ENCODE measurements at regions not wholly inside any gene's neighbourhood (a gene's known extent, or its start where the extent isn't known, plus 50 kb on each side); places are given as distances from the start of the nearest gene placed in this dataset.

GRCh38 chr13:21970918-21971317 is 300.0 kb downstream of the FGF9 start:
- no peak for FAIRE-seq

DNA sequence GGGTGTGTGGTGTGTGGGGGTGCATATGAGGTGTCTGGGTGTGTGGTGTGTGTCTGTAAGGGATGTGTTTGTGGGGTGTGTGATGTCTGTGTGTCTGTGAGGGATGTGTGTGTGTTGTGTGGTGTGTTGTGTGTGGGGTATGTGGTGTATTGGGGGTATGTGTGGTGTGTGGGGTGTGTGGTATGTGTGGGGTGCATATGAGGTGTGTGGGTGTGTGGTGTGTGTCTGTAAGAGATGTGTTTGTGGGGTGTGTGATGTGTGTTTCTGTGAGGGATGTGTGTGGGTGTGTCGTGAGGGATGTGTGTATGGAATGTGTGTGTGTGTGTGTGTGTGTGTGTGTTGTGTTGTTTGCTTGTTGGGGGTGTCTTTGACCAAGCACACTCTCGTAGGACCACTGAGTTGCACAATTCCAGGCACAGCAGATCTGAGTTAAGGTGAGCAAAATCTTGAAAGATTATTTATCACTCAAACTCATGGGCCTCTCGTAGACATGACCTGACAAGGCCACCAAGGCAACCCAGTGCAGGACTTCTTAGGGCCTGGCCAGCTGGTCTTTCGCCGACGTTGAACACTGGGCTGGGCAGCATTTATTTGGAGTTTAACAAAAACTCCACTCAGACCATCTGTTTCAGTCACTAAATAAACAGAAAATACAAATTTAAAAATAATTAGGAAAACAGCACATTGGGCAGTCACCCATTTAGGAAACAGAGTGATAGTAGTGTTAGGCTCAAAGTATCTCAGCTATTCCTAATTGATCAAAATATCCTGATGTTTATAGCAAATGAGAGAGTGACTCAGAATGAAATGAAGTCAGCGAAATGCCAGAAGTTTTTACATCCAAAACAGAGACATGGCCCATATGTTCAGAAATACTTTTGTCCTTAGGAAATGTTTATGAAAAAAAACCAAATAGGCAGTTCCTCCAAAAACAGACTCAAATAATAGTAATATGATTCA is 301.1 kb downstream of the FGF9 start:
- no peak for FAIRE-seq

- no peak for FAIRE-seq
These were observed 302.7 kb downstream of the FGF9 start for GRCh38 chr13:21973437-21974125.

- no peak for FAIRE-seq
These were observed 303.9 kb downstream of the FGF9 start for GRCh38 chr13:21974741-21975140.

DNA sequence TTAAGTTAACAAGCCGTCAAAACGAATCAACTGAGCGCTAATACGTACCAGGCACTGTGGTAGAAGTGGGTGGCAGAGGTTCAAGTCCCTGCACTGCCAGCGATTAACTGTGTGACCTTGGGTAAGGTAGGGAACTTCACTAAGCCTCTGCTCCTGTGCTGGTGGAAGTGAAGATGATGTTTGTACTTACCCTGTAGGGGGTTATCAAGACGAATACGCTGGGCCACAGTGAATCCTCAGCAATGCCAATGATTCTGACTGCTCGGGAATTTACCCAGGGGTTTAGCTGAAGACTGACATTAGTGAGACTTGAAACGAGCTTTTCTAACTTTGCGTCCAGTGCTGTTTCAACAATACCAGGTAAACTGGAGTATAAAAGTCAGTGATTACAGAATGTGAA is 305.3 kb downstream of the FGF9 start:
- no peak for FAIRE-seq

GRCh38 chr13:21979161-21979806 is 308.4 kb downstream of the FGF9 start:
- FAIRE-seq, result no peak

DNA sequence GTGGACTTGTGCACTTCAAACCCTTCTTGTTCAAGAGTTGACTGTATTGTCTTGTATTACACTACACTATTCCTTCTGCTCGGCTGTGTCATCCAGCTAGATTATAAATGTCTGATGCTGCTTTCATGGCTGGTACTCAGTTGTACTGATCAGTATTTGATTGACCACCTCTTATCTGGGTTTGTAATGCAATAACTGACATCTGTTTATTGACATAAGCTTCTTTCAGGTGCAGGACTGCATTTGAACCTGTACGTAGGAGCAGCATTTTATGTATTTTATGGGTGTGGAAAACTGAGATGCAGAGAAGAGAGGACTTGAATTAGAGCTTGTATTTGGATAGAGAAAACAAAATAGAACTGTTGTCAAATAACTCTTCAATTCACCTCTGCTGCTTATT is 309.2 kb downstream of the FGF9 start:
- no peak for FAIRE-seq

DNA sequence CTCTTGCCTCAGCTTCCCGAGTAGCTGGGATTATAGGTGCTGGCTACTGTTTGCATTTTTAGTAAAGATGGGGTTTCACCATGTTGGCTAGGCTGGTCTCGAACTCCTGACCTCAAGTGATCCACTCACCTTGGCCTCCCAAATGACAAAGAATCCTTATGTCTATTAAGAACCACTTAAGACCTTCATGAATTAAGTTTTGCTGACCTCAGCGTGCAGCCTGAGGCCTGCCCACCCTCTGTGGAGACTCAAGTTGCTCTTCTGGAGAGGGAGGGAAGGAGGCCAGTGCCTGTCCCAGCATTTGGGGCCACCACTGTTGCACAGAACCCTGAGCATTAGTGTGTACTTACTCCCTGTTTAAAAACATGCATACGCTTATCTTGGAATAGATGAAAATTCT is 313.3 kb downstream of the FGF9 start:
- no peak for FAIRE-seq

GRCh38 chr13:21986602-21987001 is 315.7 kb downstream of the FGF9 start:
- no peak for FAIRE-seq

DNA sequence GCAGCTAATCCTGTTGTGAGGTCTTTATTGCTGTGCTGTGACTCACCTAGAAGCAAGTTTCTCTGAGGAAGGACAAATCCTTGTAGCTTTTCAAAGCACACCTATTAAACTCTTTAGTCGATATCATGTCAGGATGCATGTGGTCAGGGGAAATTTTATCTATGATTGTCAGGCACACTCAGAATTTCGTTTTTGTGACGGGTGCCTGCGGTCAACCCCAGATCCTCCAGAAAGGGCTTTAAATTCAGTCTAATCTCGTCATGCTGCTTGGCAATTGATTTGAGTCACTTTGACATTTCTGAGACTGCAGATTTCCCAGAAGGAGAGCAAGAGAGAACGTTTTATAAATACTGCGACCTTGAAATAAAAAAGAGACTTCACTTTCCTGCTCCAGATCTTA is 316.9 kb downstream of the FGF9 start:
- FAIRE-seq, result no peak

- no peak for FAIRE-seq
These were observed 317.8 kb downstream of the FGF9 start for GRCh38 chr13:21988624-21989023.

DNA sequence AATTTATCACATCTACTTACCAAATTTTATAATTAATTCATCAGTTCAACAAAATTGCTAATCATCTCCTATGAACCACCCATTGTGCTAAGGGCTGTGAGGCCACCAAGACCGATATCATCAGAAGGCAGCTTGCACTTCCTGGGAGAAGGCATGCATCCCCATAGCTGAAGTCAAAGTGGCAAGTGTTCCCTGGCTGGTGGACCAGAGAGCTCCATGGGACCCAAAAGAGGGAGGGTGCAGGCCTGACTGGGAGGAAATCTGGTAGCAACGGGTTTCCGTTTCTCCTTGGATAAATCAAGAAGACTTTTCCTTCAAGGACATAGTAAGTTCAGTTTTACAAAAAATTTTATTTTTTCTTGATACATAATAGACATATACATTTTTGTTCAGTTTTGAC is 325.2 kb downstream of the FGF9 start:
- no peak for FAIRE-seq

DNA sequence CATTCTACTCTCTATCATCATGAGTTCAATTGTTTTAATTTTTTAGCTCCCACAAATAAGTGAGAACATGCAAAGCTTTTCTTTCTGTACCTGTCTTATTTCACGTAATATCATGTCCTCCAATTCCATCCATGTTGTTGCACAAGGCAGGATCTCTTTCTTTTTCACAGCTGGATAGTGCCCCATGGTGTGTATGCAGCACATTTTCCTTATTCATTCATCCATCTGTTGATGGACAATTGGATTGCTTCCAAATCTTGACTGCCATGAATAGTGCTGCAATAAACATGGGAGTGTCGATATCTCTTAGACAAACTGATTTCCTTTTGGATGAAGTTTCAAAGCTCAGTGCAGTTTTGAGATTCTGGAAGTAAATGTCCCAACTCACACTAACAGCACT is 326.9 kb downstream of the FGF9 start:
- no peak for FAIRE-seq

- FAIRE-seq, result no peak
These were observed 327.6 kb downstream of the FGF9 start for GRCh38 chr13:21998279-21998990.

- no peak for FAIRE-seq
These were observed 328.8 kb downstream of the FGF9 start for GRCh38 chr13:21999666-22000065.

- FAIRE-seq, result no peak
These were observed 329.3 kb downstream of the FGF9 start for GRCh38 chr13:22000191-22000590.

- no peak for FAIRE-seq
These were observed 330.5 kb downstream of the FGF9 start for GRCh38 chr13:22001336-22001735.

- FAIRE-seq, result no peak
These were observed 332.0 kb downstream of the FGF9 start for GRCh38 chr13:22002893-22003292.

GRCh38 chr13:22009500-22009899 is 338.6 kb downstream of the FGF9 start:
- FAIRE-seq, result no peak

DNA sequence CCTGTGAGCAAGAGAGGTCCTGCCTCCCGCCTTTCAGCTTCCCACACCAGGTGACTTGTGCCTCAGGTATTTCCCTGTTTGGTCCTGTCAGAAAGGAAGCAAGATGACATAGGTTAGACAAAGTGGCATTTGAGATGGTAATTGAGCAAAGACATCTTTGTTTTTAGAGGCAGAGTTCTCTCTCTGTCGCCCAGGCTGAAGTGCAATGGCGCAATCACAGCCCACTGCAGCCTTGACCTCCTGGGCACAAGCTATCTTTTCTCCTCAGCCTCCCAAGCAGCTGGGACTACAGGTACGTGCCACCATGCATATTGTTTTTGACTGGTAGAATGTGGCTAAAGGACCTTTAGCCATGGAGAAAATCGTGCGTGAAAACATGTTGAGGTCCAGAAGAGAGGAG is 339.1 kb downstream of the FGF9 start:
- no peak for FAIRE-seq

GRCh38 chr13:22012686-22013085 is 341.8 kb downstream of the FGF9 start:
- no peak for FAIRE-seq

DNA sequence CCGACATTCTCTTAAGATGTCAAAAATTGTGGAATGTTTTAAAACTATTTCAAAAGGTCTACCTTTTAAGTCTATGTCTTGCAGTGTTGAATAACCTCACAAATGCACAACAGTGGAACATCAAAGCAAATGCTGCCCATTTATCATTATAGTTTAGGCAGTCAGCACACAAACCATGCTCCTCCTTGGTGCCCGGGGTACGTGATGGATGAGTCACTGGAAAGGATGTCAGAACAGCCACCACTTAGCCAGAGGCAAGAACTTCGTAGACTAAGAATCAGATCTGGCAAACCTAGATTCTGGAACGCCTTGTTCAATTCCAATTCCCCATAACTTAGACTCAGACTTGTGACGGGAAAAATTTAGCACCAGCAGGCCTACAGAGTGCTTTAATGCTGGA is 343.6 kb downstream of the FGF9 start:
- no peak for FAIRE-seq

DNA sequence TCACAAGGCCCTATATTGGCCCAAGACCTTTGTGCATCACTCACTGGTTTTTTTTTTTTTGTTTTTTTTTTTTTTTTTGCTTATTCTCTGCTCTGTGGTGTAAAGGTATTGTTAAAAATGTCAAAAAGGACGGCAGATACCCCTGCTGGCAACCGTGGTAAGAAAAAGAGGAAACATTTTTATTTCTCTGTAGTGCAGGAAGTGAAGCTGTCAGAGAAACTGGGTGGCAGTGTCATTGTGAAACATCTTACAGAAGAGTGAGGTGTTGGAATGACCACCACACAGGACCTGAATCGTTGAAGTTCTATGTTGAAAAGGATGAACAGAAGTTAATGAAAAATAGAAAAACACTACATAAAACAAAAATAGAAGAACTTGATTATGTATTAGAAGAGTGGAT is 346.4 kb downstream of the FGF9 start:
- no peak for FAIRE-seq
